ENCODE measurements at regions not wholly inside any gene's neighbourhood (a gene's known extent, or its start where the extent isn't known, plus 50 kb on each side); places are given as distances from the start of the nearest gene placed in this dataset.

- TF ChIP-seq CTCF (IDR thresholded peaks at IDR 0.05; ENCODE audit: low read length), result peak; percentile 70
- no peak for TF ChIP-seq EZH2 (IDR thresholded peaks at IDR 0.05; ENCODE audit: borderline replicate concordance, low read length)
- no peak overlapping the region for H3K4me2 ChIP-seq (ENCODE audit: low read length)
- H3K9me3 ChIP-seq (ENCODE audit: low read length), result no peaks in the 10 kb centered on the region
- H3K27me3 ChIP-seq (ENCODE audit: insufficient read depth, low read length), result no peaks in the 10 kb centered on the region; the same call in 1 of the 2 replicates
- H3K4me1 ChIP-seq (ENCODE audit: insufficient read depth, low read length, severe bottlenecking), result no peaks in the 10 kb centered on the region
- no peak overlapping the region for H2AFZ ChIP-seq (ENCODE audit: low read length)
- no peak overlapping the region for H3K4me3 ChIP-seq (ENCODE audit: low read depth, low read length, poor library complexity, severe bottlenecking)
- no peaks in the 10 kb centered on the region for H3K36me3 ChIP-seq (ENCODE audit: insufficient read depth, low read length)
- H3K27ac ChIP-seq (ENCODE audit: low read depth, low read length, poor library complexity, severe bottlenecking), result no peak overlapping the region
- H3F3A ChIP-seq (ENCODE audit: insufficient read depth, low read length), result no peaks in the 10 kb centered on the region
- H3K9me2 ChIP-seq (ENCODE audit: low read depth, low read length), result no peaks in the 10 kb centered on the region
- H4K20me1 ChIP-seq (ENCODE audit: insufficient read depth, low read length), result no peaks in the 10 kb centered on the region
- H3K79me2 ChIP-seq (ENCODE audit: insufficient read depth, low read length), result no peaks in the 10 kb centered on the region
- no peak overlapping the region for H3K9ac ChIP-seq (ENCODE audit: low read length)
These were observed 55.2 kb downstream of the FHIP2A start for GRCh38 chr10:114876602-114877300.

- no peaks in the 10 kb centered on the region for H3K9me3 ChIP-seq (ENCODE audit: low read length)
- H3K79me2 ChIP-seq (ENCODE audit: insufficient read depth, low read length), result no peaks in the 10 kb centered on the region
- no peaks in the 10 kb centered on the region; the same call in 1 of the 2 replicates for H3K27me3 ChIP-seq (ENCODE audit: insufficient read depth, low read length)
- no peaks in the 10 kb centered on the region for H3F3A ChIP-seq (ENCODE audit: insufficient read depth, low read length)
- no peak overlapping the region for H3K4me3 ChIP-seq (ENCODE audit: low read depth, low read length, poor library complexity, severe bottlenecking)
- H3K36me3 ChIP-seq (ENCODE audit: insufficient read depth, low read length), result no peaks in the 10 kb centered on the region
- no peak overlapping the region for H3K4me2 ChIP-seq (ENCODE audit: low read length)
- no peaks in the 10 kb centered on the region for H4K20me1 ChIP-seq (ENCODE audit: insufficient read depth, low read length)
- H3K4me1 ChIP-seq (ENCODE audit: insufficient read depth, low read length, severe bottlenecking), result no peaks in the 10 kb centered on the region
- no peak for TF ChIP-seq CTCF (IDR thresholded peaks at IDR 0.05; ENCODE audit: low read length)
- TF ChIP-seq EZH2 (IDR thresholded peaks at IDR 0.05; ENCODE audit: borderline replicate concordance, low read length), result no peak
- no peak overlapping the region for H2AFZ ChIP-seq (ENCODE audit: low read length)
- H3K9ac ChIP-seq (ENCODE audit: low read length), result no peak overlapping the region
- no peaks in the 10 kb centered on the region for H3K9me2 ChIP-seq (ENCODE audit: low read depth, low read length)
- no peak overlapping the region for H3K27ac ChIP-seq (ENCODE audit: low read depth, low read length, poor library complexity, severe bottlenecking)
These were observed 55.7 kb downstream of the FHIP2A start for GRCh38 chr10:114877301-114877644.

- Histone ChIP-seq H3K36me3 (ENCODE audit: insufficient read depth, low read length) (no peaks in the 10 kb centered on the region), H3K9ac (ENCODE audit: low read length) (no peak overlapping the region), H3K9me3 (ENCODE audit: low read length) (no peaks in the 10 kb centered on the region), H3F3A (ENCODE audit: insufficient read depth, low read length) (no peaks in the 10 kb centered on the region), H3K4me3 (ENCODE audit: low read depth, low read length, poor library complexity, severe bottlenecking) (no peak overlapping the region), H3K27ac (ENCODE audit: low read depth, low read length, poor library complexity, severe bottlenecking) (no peak overlapping the region), H4K20me1 (ENCODE audit: insufficient read depth, low read length) (no peaks in the 10 kb centered on the region), H3K27me3 (ENCODE audit: insufficient read depth, low read length) (no peaks in the 10 kb centered on the region; the same call in 1 of the 2 replicates), H3K9me2 (ENCODE audit: low read depth, low read length) (no peaks in the 10 kb centered on the region), H3K4me1 (ENCODE audit: insufficient read depth, low read length, severe bottlenecking) (no peaks in the 10 kb centered on the region), H3K79me2 (ENCODE audit: insufficient read depth, low read length) (no peaks in the 10 kb centered on the region), H2AFZ (ENCODE audit: low read length) (no peak overlapping the region), H3K4me2 (ENCODE audit: low read length) (peak overlapping the region; percentile 20; the same call in 1 of the 2 replicates)
- TF ChIP-seq CTCF (IDR thresholded peaks at IDR 0.05; ENCODE audit: low read length) (no peak), EZH2 (IDR thresholded peaks at IDR 0.05; ENCODE audit: borderline replicate concordance, low read length) (no peak)
These were observed 57.5 kb downstream of the FHIP2A start for GRCh38 chr10:114879093-114879492.

Data from OCI-LY1 (cell line).